RPMI8226 (cell line): ENCODE measurements at regions not wholly inside any gene's neighbourhood (a gene's known extent, or its start where the extent isn't known, plus 50 kb on each side); places are given as distances from the start of the nearest gene placed in this dataset.
"Not testable (repeated sequence)": the region's sequence is repeated elsewhere in the genome, so short reads cannot be mapped to it uniquely, and the experiment has no call there.

ENCODE experiments used
- DNase-seq: peaks from one replicate; pipeline ENCODE4 v3.0.0-alpha.2; 2015

DNA sequence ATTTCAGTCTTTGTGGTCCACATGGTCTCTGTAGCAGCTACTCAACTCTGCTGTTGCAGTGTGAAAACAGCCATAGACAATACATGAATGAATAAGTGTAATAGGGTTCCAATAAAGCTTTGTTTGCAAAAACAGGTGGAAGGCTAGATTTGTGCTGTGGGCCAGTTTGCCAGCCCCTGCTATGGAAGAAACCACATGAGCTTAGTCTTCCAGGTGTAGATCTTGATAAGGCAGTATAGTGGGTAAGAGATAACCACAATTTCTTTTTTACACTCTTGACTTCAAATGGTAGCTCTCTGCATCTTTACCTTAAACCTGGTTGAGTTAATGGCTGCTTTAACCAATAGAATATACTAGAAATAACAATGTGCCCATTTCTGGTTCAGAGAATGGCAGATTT is 135.0 kb upstream of the PALS2 start:
- DNase-seq: no peak

DNA sequence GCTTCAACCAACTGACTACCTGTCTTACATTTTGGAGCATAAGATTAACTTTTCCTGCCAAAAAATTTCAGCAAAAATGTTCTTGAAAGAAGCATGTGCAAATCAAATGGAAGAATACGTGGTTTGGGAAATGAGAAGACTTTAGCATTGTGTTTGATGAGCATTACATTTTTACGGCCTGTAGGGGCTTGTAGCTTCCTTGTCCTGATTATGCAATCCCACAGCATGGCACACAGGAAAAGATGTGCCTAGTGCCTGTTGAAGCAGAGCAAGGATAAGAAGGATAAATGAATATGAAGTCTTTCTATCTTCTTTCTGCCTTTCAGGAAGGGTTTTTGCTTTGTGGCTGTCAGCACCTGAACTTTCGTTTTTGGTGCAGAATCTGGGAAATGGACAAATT is 134.1 kb upstream of the PALS2 start:
- DNase-seq: not testable (repeated sequence)

DNA sequence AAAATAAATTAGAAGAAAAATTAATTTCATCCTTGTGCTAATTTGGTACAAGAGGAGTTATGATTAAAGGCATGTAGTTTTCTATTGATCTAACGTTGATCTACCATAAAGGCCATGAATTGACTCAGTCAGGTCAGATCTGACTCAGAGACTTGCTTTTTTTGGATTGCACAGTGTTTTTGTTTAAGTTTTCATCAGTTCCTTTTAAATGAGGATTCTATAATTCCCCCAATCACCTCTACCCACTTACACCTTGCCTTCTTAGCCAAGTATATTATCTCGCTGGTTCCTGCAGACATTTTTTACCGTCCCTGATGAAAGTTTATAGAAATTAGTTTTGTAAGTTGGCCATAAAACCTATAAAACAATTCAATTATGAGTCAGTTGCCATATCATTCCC is 132.4 kb upstream of the PALS2 start:
- DNase-seq: no peak

DNA sequence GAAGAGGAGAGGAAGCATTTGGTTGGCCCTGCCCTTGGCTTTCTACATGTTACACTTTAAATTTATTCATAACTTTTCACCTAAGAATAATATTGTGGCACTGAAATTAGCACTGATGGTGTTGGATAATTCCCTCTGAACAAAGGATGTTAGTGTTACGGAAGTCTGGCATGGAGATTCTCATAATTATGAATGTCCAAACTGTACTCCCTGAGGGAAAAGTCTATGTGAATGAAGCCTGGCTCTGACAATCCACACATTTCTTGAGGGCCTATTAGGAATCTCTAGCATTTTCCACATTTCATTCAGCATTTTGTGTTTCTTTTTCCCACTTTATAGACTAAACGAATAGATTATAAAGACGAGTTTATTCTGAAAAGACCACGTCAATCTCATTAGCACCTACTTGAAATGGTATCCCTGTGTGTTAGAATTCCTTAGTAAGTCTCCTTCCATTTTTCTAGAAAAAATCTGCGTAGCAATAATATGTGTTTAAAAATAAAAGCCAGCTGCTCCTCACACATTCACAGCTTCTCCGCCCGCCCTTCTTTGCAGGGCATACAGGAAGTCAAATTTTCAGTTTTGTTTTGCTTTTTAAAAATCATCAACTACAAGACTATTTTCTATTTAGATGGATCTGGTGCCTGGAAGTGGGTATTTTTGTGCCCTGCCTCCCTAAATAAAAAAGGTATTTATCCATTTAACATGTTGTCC is 131.8 kb upstream of the PALS2 start:
- DNase-seq: no peak

DNA sequence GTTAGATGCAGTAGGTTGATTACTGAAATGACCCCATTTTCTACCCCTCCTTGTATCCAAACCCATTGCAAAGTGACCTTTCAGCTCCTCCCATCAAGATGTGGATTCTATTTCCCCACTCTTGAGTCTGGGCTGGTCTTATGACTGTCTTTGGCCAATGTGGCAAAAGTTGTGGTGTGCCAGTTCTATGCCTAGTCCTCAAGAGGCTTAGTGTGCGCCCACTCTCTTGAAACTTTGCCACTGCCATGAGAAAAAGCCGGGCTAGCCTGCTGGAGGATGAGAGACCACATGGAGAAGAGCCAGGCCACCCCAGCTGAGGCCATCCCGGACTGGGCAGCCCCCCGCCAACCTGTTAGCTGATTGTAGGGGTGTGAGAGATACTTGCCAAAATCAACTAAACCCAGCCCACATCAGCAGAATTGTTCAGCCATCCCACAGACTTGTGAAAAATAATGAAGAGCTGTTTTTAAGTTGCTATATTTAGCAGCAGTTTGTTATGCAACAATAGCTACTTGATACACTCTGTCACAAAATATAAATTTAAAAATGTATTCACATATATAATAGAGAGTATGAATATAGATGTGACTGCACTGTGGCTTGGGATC is 131.0 kb upstream of the PALS2 start:
- DNase-seq: no peak

DNA sequence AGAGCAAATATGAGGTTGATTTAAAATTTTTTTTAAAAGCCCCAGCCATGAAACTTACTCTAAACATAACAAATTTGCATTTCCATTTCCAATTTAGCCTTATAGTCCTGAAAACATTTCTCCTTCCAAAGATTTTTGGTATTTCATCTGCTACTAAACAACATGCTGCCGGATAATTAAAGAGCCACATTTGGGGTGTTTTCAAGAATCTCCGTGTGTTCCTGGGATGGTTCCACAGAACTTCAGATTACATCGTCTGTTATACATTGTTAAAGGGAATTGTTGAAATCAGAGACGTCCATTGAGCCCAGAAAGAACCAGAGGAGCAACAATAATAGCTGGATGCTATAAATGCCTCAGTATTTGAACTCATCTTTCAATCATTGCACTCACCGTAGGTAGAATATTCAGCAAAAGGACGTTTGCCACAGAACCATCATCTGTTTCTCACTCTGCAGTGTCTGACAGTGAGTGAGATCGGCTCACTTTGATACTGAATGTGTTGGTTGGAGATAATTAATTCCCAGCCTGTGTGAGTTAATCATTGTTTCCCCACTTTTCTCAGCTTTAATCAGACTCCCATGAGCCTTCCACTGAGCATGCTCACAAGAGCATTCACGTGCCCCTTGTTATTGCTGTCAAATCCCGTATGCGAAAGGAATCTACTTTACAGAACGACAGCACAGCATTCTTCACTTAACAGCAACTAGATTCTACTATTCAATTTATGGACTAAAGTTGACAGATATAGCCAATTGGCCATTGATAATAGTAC is 128.4 kb upstream of the PALS2 start:
- no peak for DNase-seq

DNA sequence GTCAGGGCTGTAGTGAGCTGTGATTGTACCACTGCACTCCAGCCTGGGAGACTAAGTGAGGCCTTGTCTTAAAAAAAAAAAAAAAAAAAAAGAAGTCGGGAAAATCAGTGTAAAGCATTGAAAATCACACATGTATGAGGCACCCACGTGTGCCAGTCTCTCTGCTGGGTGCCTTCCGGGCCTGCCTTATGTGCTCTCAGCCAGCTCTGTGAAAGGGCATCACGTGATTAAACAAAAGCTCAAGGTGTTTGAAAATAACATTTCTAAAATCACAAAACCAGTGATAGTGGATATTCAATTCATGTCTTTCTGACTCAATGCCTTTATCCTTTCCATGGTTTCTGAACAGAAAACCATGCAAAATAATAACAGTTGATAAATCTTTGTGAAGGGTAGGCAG is 125.2 kb upstream of the PALS2 start:
- no peak for DNase-seq

DNA sequence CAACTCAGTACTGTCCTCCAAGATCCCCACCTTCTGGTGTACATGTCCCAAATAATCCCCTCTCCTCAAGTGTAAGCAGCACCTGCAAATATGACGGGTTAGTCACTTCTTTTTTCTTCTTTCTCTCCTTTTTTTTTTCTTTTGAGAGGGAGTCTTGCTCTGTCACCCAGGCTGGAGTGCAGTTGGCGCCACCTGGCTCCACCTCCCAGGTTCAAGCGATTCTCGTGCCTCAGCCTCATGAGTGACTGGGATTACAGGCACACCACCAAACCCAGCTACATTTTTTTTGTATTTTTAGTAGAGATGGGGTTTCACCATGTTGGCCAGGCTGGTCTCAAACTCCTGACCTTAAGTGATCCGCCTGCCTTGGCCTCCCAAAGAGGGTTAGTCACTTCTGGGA is 123.8 kb upstream of the PALS2 start:
- DNase-seq: not testable (repeated sequence)

DNA sequence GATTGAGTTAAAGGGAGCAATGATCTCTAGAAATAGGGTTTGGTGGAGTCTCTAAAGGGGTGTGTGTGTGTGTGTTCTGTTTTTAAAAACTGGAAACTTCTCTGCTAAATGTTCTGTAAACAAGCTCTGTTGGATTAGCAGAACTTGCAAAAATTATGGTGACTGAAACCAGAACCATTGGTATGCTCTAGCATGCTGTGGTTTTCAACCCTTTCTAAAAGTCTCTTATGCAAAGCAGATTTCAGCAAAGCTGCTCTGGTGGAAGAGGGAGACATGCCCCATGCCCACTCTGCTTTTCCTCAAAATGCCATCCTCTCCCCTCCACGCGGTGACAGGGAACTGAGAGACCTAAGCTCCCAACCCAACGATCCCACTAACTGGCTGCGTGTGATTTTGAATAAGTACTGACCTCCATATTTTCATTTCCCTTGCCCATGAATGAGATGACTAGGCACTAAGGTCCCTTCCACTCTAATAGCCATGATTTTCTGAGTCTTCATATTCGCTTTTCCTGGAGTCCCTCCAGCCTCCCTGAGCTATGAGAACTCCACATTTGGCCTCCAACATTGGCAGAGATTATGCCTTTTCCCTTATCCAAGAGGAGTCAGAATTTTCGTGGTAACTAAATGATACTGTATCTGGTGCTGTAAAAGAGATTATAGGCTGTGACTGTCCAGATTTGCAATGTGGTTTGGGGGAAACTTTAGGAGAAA is 117.3 kb upstream of the PALS2 start:
- DNase-seq: no peak

DNA sequence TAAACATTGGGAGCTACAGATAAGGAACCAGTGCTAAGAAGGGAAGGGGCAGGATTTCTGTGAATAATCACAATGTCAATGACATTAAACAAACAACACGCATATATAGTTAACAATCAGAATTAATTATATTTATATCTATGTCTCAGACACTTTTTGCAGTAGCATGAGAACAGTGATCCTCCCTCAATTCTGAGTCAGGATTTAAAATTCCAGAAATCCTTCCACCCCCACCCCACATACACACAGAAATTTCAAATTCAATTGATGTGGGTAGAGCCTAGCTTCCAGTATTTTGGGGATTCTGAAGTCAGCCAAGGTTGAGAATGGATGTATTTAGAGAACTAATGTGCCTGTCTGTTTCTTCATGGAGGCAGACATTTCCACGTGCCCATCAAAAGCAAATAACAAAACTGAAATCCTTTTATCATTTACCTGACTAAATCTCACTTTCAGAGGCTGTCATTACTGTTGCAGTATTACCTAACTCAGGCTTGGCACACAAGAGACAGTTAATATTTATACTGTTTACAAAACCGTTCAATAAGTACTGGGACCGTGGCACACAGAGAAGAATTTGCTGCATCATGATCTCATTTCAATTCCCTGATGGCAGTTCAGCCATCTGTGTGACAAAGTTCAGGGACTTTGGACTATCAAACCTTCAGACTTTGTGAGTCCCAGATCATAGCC is 116.6 kb upstream of the PALS2 start:
- no peak for DNase-seq

DNA sequence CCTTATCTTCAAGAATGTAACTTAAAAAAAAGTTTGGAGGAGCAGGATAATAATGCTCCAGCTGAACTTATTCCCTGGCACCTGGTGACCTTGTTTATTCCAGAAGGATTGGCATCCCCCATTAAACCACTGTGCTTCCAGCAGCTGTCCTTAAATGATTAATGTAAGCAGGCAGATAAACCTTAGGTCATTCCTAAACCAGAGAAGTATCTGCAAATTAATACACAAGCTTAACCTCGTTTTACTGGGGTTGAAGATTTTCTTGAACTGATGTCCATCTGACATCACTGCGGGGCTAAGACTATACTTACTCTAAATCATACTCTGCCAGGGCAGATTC is 116.1 kb upstream of the PALS2 start:
- no peak for DNase-seq

DNA sequence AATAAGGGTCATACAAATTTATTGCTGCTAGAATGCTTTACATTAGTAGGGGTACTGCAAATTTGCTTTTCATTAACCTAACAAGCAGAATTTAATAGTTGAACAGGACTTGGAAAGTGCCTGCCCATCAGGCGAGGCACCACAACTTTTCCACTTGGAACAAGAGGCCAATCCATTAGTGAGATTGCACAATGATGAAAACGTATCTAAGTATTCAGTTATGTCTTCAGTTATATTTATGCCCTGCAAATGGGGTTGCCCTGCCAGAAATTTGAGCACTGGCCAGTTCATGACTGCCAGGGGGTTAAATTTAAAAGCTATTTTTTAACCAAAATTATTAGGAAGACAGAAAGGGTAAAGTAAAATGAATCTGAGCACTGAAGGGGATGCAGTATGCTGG is 111.1 kb upstream of the PALS2 start:
- no peak for DNase-seq

DNA sequence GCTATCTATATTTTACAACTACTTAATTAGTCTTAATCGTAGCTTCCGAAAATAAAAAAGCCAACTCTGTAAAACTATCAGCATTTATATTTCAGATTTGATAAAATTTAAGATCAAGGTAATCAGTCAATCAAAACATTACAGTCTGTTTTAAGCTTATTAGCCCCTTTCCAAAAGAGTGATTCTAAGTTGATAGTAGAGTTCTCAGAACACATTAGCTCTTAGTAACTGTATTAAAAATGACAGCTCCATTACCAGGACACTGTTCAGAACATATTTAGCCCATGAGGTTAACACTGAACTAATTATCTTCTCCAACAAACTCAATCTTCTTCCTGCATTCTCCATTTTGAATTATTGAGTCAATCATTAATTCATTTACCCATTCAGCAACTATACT is 110.3 kb upstream of the PALS2 start:
- no peak for DNase-seq

DNA sequence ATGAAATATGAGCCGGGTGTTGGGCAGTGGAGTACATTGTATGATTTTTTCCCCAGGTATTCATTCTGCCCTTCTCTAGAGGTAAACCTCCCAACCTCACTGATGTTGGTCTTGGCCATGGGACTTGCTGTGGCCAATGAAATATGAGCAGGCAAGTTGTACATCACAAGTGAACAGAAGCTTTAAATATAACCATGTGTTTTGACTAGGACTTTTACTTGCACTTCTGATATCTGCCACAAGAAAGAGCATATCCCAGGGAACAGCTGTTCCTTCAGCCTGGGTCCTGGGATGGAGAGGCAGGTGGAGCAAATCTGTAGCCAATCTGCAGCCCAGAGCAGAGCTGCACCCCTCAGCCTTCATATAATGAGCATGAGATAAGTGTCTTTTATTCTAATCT is 109.8 kb upstream of the PALS2 start:
- DNase-seq: no peak

DNA sequence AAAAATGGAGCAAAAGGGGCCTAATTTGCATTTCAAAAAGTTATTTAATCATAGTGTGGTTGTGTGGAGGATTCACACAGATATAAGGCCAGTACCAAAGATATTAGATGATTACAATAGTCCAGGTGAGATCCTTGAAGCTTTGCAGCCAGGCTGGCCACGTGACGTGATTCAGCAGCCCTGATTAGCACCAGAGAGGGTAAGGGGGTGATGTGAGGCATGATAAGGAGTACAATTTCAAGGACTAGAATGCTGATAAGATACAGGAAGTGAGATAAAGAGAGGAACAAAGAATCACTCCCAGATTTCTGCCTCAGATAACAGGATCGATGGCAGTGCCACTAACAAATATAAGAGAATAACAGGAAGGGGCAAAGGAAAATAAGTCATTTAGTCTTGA is 108.4 kb upstream of the PALS2 start:
- no peak for DNase-seq

DNA sequence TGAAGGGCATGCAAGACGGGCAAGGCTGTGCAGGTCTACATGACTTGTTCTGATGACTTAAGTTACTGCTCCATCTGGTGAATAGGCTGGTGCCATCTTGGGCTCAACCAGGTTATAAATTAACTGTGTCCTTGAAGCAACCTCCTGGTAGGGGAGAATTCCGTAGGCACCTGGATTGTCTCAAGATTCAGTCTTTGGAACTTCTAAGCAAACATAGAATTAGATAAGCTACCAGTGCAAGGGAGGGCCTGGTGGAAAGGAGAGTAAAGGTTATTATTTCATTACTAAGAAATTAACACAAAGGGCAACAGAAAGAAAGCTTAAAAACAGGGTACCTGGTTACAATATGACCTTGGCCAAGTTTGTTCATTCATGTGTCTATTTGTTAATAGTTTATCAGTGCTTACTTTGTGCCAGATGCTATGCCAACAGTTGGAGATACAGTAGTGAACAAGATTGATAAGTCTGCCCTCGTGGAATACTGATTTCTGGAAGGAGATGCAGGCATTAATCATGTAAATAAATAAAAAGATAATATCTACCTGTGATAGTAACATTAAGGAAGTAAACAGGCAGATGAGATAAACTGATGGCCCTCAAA is 107.0 kb upstream of the PALS2 start:
- no peak for DNase-seq

DNA sequence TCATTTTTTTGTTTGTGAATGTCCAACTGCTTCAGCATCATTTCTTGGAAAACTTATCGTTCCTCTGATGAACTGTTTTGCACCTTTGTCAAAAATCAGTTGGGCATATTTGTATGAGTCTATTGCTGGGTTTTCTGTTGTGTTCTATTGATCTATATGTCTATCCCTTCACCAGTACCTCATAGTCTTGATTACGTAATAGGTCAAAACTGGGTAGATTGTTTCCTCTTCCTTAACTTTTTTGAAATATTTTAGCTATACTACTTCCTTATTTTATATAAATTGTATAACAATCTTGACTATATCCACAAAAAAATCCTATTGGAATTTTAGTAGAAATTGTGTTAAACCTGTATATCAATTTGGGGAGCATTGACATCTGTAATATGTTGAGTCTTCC is 104.1 kb upstream of the PALS2 start:
- no peak for DNase-seq

DNA sequence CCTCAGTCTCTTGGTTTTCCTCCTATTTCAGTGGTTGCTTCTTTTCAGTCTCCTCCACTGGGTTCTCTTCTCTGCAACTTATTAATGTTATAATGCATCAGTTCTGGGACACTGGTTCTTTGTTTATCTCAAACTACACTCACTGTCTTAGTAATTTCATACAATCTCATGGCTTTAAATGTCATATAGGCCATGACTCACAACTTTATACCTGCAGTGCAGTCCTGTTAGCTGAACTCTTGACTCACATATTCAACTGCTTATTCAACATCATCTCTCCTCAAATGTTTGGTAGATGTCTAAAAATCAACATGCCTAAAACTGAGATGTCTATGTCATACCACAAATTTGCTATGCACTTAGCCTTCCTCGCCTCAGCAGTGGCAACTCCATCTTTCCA is 101.2 kb upstream of the PALS2 start:
- DNase-seq: no peak

DNA sequence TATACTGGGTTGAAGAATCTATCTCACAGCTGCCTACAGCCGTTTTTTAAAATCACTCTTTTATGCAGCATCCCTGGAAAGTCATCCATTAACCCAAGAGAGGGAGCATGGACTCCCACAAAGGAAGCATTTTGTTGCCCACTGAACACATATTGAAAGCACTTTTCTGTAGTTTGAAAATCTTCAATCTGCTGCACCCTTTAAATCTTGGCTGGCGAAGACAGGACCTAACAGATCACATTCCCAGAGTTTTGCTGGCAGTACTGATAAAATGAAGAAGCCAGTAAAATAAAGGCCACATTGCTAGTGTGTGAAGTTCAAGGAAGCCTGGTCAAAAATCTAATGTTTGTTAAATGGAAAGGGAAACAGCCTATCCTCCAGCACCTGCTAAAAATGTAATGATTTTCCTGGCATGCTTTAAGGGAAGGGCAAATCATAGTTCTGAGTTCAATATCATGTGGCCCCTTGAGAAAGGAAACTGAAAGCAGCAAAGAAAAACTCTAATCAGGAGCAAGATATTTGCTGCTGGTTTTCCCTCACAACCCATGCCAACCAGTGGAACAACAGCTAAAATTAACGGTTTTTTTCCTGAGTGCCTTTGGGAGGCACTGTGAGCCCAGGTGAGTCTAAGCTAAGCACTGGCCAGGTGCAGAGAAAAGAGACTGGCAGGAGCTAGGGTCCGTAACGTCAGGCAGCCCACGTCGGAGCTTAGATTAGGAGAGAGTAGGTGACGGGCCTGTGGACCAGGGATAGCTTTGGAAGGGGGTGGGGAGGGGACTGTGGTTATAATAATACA is 97.9 kb upstream of the PALS2 start:
- DNase-seq: peak; percentile 8

DNA sequence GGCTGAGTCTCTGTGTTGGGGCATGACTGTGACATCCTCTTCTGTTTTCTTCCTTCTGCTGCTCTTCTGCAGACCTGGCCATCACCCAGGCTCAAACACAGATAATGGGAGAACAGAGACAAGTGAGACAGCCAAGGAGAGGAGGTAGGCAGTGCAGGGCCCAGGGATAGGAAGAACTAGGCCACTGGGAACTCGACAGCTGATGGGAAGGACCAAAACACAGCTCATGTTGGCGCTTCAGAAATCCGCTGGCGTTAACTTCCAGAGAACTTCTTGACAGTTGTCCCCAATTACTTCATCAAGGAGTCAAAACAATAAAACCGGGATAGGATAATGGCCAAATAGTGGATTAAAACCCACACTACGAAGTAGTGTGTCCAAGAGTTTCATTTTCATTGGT is 97.0 kb upstream of the PALS2 start:
- no peak for DNase-seq

DNA sequence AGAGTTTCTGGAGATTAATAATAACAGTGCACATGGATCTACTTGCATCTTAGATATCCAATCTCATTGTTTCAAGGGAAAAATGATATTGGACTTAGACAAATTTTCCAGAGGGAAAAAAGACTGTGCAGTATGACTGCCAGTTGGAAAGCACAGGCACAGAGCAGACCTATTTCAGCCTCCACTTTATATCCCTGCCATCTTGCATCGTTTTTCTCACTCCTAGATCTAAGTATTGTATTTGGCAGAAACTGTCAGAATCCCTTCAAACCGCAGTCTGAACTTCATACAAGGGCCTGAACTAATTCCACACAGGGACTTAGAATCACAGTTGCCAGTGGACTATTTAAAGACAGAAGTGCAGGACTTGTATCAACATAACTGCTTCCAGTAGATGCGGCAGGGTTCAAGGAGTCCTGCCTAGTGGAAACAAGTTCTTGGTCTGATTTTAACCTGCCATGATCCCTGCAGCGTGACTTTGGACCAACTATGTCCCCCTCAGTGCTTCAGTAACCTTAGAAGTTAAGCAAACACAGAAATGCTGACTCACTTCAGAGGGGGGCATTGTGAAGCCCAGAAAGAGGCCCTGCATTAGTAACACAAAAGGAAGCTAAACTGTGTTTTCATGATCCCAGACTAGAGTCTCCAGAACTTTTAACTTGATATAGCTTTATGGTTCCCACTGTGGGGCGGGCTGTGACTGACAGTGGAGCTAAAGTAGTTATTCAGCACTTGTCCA is 95.7 kb upstream of the PALS2 start:
- no peak for DNase-seq
